K562 (cell line): ENCODE measurements at regions not wholly inside any gene's neighbourhood (a gene's known extent, or its start where the extent isn't known, plus 50 kb on each side); places are given as distances from the start of the nearest gene placed in this dataset.

Experiments used
- ATAC-seq: fragments of 200-7000 bp; cut with Tn5 transposase; 3 replicates; pipeline ENCODE4 v1.9.1; 2020; ENCODE audit warnings: moderate library complexity
- BruUV-seq: library from RNA; stranded (reverse); fragments of 400-500 nt; replicated peaks from 2 replicates; lab custom pipeline; 2021; lab: Mats Ljungman, UMichigan
- CTCF ChIA-PET: fragments of 300-600 bp; formaldehyde crosslinking; extraction: SDS; loops from one replicate; lab custom pipeline; 2021; ENCODE audit warnings: low intra/inter-chr PET ratio; lab: Yijun Ruan, JAX
- POLR2A ChIA-PET: fragments of 300-600, 350-650 bp; sonication (Branson Sonifier 250); formaldehyde crosslinking; extraction: SDS; loops from one replicate; lab custom pipeline; 2021; ENCODE audit warnings: antibody characterized with exemption, inconsistent platforms; lab: Yijun Ruan, JAX
- DNase-seq, 4 experiments: peaks; one replicate each; pipeline versions ENCODE4 v3.0.0 to v3.0.0-alpha.2; 2011 to 2018; ENCODE audit warnings: low spot score in 3 of 4, mixed read lengths in 3 of 4; ENCODE audit errors: extremely low read depth in 1 of 4
- FAIRE-seq: peaks from 2 replicates; lab custom pipeline; 2011; peaks lifted over from hg19 to GRCh38; lab: Jason Lieb, UNC
- H2AFZ ChIP-seq: 2 replicates; pipeline ENCODE4 v1.6.0; 2011; ENCODE audit warnings: low read depth, low read length, control low read depth, inconsistent platforms
- H3K27ac ChIP-seq: fragments of 200-600 bp; 3 replicates; pipeline ENCODE4 v1.8.0; 2011; ENCODE audit warnings: low read depth, mild to moderate bottlenecking, control low read depth, inconsistent platforms, low read length, moderate library complexity, mixed read lengths; ENCODE audit errors: extremely low read depth
- H3K27me3 ChIP-seq, 2 experiments: fragments of 300-600 bp in 1 of 2; 2 replicates in 1 of 2; 3 replicates in 1 of 2; pipeline versions ENCODE4 v1.6.0 to v1.8.0; 2011; ENCODE audit warnings: inconsistent platforms in 2 of 2, low read length in 2 of 2, mild to moderate bottlenecking in 1 of 2, mixed read lengths in 1 of 2, moderate library complexity in 1 of 2; ENCODE audit not compliant: control insufficient read depth in 2 of 2, insufficient read depth in 2 of 2
- H3K36me3 ChIP-seq: fragments of 300-600 bp; 3 replicates; pipeline ENCODE4 v1.8.0; 2011; ENCODE audit warnings: mild to moderate bottlenecking, low read length, inconsistent platforms; ENCODE audit not compliant: control insufficient read depth, insufficient read depth
- H3K4me1 ChIP-seq, 2 experiments: fragments of 200-600 bp in 1 of 2; replicated peaks in 1 of 2; 2 replicates in 1 of 2; 3 replicates in 1 of 2; pipeline versions ENCODE4 v1.5.1 to v1.8.0; 2011; ENCODE audit warnings: inconsistent platforms in 2 of 2, low read length in 2 of 2, mild to moderate bottlenecking in 1 of 2, mixed read lengths in 1 of 2, moderate library complexity in 1 of 2; ENCODE audit not compliant: control insufficient read depth in 2 of 2, insufficient read depth in 2 of 2
- H3K4me2 ChIP-seq: 2 replicates; pipeline ENCODE4 v1.6.1; 2011; ENCODE audit warnings: low read length, control low read depth, inconsistent platforms, mixed read lengths; ENCODE audit not compliant: insufficient read depth
- H3K4me3 ChIP-seq: fragments of 200-600 bp; sonication (generic), shearing (Covaris generic); 2 replicates; pipeline ENCODE4 v1.5.1; 2016; ENCODE audit warnings: control low read depth, inconsistent platforms
- H3K79me2 ChIP-seq: fragments of 200-600 bp; 3 replicates; pipeline ENCODE4 v1.8.0; 2011; ENCODE audit warnings: low read length, inconsistent platforms; ENCODE audit not compliant: control insufficient read depth, insufficient read depth
- H3K9ac ChIP-seq, 2 experiments: 2 replicates each; pipeline versions ENCODE4 v1.6.0 to v1.6.1; 2011; ENCODE audit warnings: low read depth in 2 of 2, low read length in 2 of 2, control low read depth in 1 of 2, inconsistent platforms in 1 of 2, mild to moderate bottlenecking in 1 of 2, mixed read lengths in 1 of 2; ENCODE audit not compliant: insufficient read depth in 1 of 2
- H3K9me1 ChIP-seq: one replicate; pipeline ENCODE4 v1.6.0; 2011; ENCODE audit warnings: inconsistent platforms, mild to moderate bottlenecking, low read length, moderate library complexity; ENCODE audit not compliant: control insufficient read depth, insufficient read depth
- H3K9me3 ChIP-seq: replicated peaks from 2 replicates; pipeline ENCODE4 v1.5.1; 2011; ENCODE audit warnings: low read depth, low read length, inconsistent platforms; ENCODE audit not compliant: control insufficient read depth, insufficient read depth
- H4K20me1 ChIP-seq: replicated peaks from 2 replicates; pipeline ENCODE4 v1.6.1; 2011; ENCODE audit warnings: low read length, inconsistent platforms, mixed read lengths; ENCODE audit not compliant: control insufficient read depth, insufficient read depth
- BDP1 ChIP-seq: IDR thresholded peaks from 3 replicates; pipeline ENCODE4 v1.6.1; 2011; ENCODE audit not compliant: insufficient read length, insufficient read depth
- CCAR2 ChIP-seq: fragments of 200-400 bp; formaldehyde crosslinking; IDR thresholded peaks from 2 replicates; pipeline ENCODE4 v1.6.1; 2017; ENCODE audit warnings: mild to moderate bottlenecking, low read depth, low read length
- SRSF7 ChIP-seq: fragments of 200-400 bp; formaldehyde crosslinking; optimal IDR thresholded peaks from 2 replicates; pipeline ENCODE3; 2017; ENCODE audit warnings: mild to moderate bottlenecking, low read depth, low read length
- TCFL5 ChIP-seq: fragments of 250-450 bp; sonication (Bioruptor Pico); conservative IDR thresholded peaks from 2 replicates; pipeline ENCODE4 v1.6.1; 2021; ENCODE audit warnings: mild to moderate bottlenecking, moderate library complexity, matching md5 sums
- TRIM28 ChIP-seq: fragments of 450-650 bp; IDR thresholded peaks from 2 replicates; pipeline ENCODE4 v1.6.1; 2017
- ZBTB40 ChIP-seq, 2 experiments: fragments of 450-650 bp in 1 of 2; sonication (generic) in 1 of 2; formaldehyde crosslinking in 1 of 2; IDR thresholded peaks; 2 replicates each; pipeline versions ENCODE4 v1.7.1 to v1.9.0; 2016 to 2022; ENCODE audit warnings: inconsistent platforms in 1 of 2, mild to moderate bottlenecking in 1 of 2, missing genetic modification reagents in 1 of 2
- ZKSCAN3 ChIP-seq: fragments of 250-450 bp; sonication (Bioruptor Pico); IDR thresholded peaks from 2 replicates; pipeline ENCODE4 v1.4.0; 2020
- WGBS: fragments of 100-300 bp; shearing (Covaris generic); methylation state at CpG from one replicate; pipeline ENCODE4 v1.1.6; 2016; ENCODE audit warnings: low coverage, mixed read lengths; ENCODE audit not compliant: insufficient coverage; ENCODE audit errors: missing lambda C conversion rate; 5-methylcytosine and 5-hydroxymethylcytosine counted together
- in situ Hi-C: fragments of 300-500 bp; cut with MboI; formaldehyde crosslinking; loops from 4 replicates; pipeline ENCODE4 v1.15.0; 2018; ENCODE audit warnings: inconsistent platforms, mixed read lengths
- intact Hi-C: fragments of 100-400 bp; cut with micrococcal nuclease; formaldehyde crosslinking; loops from 2 replicates; pipeline ENCODE4 v1.14.2; 2022

- no TSS peak for BruUV-seq
- no peak overlapping the region for H3K9ac ChIP-seq
- no peak overlapping the region for H3K4me3 ChIP-seq
- H2AFZ ChIP-seq = no peak overlapping the region
- POLR2A ChIA-PET = no interaction called here
- H3K9me1 ChIP-seq = no peaks in the 10 kb centered on the region
- no peak overlapping the region for H3K27ac ChIP-seq
- H4K20me1 ChIP-seq = no peaks in the 10 kb centered on the region
- H3K4me1 ChIP-seq = no peaks in the 10 kb centered on the region
- no peak for FAIRE-seq
- CTCF ChIA-PET = no interaction called here
- intact Hi-C loops = no loop called here
- in situ Hi-C loops = no loop called here
- H3K27me3 ChIP-seq = no peaks in the 10 kb centered on the region
- H3K9me3 ChIP-seq = no peaks in the 10 kb centered on the region
- H3K79me2 ChIP-seq = no peaks in the 10 kb centered on the region
- no peaks in the 10 kb centered on the region for H3K36me3 ChIP-seq
- DNase-seq = no peak
- no peak overlapping the region for H3K4me2 ChIP-seq
- TF ChIP-seq ZKSCAN3 (CRISPR knock-in tag) (no peak), SRSF7 (no peak), CCAR2 (no peak), BDP1 (no peak), TCFL5 (no peak), ZBTB40 (IDR thresholded peaks at IDR 0.05) (no peak), ZBTB40 (CRISPR knock-in tag; IDR thresholded peaks at IDR 0.05) (no peak), TRIM28 (no peak)
- ATAC-seq = no peak
- WGBS = 0% methylated on average over 6 of the region's 6 CpGs
These were observed 210.5 kb upstream of the NEIL3 start for GRCh38 chr4:177099211-177099610.
